Peyer's patch (tissue), 4 donors: ENCODE measurements at regions not wholly inside any gene's neighbourhood (a gene's known extent, or its start where the extent isn't known, plus 50 kb on each side); places are given as distances from the start of the nearest gene placed in this dataset.

Source experiments
- DNase-seq, 3 donors: peaks; one replicate each; pipeline ENCODE4 v3.0.0-alpha.2; 2017 to 2019
- H3K27ac ChIP-seq, 4 donors: fragments of 200-600 bp; sonication (generic); one replicate each; pipeline ENCODE4 v1.5.1; 2016 to 2019
- H3K27me3 ChIP-seq, 2 donors: fragments of 200-600 bp; sonication (generic); one replicate each; pipeline ENCODE4 v1.5.1; 2019
- H3K36me3 ChIP-seq, 3 donors: fragments of 200-600 bp; sonication (generic); one replicate each; pipeline ENCODE4 v1.5.1; 2016 to 2019
- H3K4me1 ChIP-seq, 4 donors: fragments of 200-600 bp; sonication (generic); one replicate each; pipeline ENCODE4 v1.5.1; 2016 to 2019
- H3K4me3 ChIP-seq, 4 donors: fragments of 200-600 bp; sonication (generic); 1 replicate in 3 of 4; 2 replicates in 1 of 4; pipeline ENCODE4 v1.5.1; 2016 to 2019; ENCODE audit warnings: mild to moderate bottlenecking in 1 of 4
- H3K9me3 ChIP-seq, 4 donors: fragments of 200-600 bp; sonication (generic); one replicate each; pipeline ENCODE4 v1.5.1; 2016 to 2019; ENCODE audit warnings: mild to moderate bottlenecking in 1 of 4
- POLR2A ChIP-seq, 2 donors: fragments of 450-650 bp; IDR thresholded peaks; one replicate each; pipeline ENCODE4 v1.5.1; 2017; ENCODE audit warnings: antibody characterized with exemption in 2 of 2, mild to moderate bottlenecking in 2 of 2, moderate library complexity in 2 of 2
- TF ChIP-seq, protein P1 (sequence below), 6 experiments: fragments of 450-650 bp in 4 of 6; fragments of 200-600 bp in 2 of 6; sonication (generic) in 1 of 6; IDR thresholded peaks; one replicate each; pipeline ENCODE4 v1.5.1; 2017 to 2019; ENCODE audit warnings: antibody characterized with exemption in 6 of 6, mild to moderate bottlenecking in 3 of 6, moderate library complexity in 1 of 6

DNA sequence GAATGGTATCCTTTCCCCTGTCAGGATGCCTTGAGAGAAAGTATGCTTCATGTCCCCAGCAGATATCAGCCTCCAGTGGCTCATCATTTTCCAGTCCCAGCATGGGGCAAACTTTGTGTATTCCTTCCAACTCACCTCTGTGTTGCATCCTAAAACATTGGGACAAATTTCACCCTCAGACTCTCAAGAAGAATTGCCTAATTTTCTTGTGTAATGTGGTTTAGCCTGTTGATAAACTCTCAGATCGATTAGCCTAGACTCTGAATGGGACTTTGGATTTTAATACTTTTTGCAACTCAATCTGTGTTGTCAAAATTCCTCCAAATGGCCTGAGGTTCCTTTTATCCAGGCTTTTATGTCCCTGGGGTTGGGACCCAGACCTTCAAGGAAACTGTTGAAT is 805.3 kb downstream of the C4orf33 start:
- no peak for DNase-seq
- TF ChIP-seq POLR2A (IDR thresholded peaks at IDR 0.05): no peak
- TF ChIP-seq, protein P1, sequence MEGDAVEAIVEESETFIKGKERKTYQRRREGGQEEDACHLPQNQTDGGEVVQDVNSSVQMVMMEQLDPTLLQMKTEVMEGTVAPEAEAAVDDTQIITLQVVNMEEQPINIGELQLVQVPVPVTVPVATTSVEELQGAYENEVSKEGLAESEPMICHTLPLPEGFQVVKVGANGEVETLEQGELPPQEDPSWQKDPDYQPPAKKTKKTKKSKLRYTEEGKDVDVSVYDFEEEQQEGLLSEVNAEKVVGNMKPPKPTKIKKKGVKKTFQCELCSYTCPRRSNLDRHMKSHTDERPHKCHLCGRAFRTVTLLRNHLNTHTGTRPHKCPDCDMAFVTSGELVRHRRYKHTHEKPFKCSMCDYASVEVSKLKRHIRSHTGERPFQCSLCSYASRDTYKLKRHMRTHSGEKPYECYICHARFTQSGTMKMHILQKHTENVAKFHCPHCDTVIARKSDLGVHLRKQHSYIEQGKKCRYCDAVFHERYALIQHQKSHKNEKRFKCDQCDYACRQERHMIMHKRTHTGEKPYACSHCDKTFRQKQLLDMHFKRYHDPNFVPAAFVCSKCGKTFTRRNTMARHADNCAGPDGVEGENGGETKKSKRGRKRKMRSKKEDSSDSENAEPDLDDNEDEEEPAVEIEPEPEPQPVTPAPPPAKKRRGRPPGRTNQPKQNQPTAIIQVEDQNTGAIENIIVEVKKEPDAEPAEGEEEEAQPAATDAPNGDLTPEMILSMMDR (IDR thresholded peaks at IDR 0.05): no peak
- Histone ChIP-seq H3K27me3 (no peaks in the 10 kb centered on the region), H3K4me1 (no peaks in the 10 kb centered on the region), H3K27ac (no peak overlapping the region), H3K9me3 (no peaks in the 10 kb centered on the region), H3K36me3 (no peaks in the 10 kb centered on the region), H3K4me3 (no peak overlapping the region)

DNA sequence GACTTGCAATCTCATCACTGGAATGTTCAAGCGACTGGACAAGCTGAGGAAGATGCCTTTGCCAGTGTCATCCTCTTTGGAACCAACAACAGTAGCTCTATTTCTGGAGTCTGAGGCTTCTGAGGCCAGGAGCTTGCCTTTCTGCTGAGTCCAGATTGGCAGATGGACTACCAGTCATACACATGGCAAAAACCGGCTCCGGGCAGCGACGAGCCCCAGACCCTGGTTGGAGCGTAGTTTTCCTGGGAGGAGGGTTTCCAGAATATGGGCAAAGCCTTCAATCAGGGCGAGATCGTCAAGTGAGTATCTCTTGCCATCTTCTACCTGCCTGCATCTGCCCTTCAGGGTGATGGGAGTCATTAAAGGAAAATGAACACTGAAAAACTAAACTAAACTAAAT is 807.9 kb downstream of the C4orf33 start:
- Histone ChIP-seq H3K4me1 (no peaks in the 10 kb centered on the region), H3K27me3 (no peaks in the 10 kb centered on the region), H3K27ac (no peak overlapping the region), H3K9me3 (no peaks in the 10 kb centered on the region), H3K4me3 (no peak overlapping the region), H3K36me3 (no peaks in the 10 kb centered on the region)
- TF ChIP-seq, protein P1 (IDR thresholded peaks at IDR 0.05): no peak
- TF ChIP-seq POLR2A (IDR thresholded peaks at IDR 0.05): no peak
- DNase-seq: no peak

DNA sequence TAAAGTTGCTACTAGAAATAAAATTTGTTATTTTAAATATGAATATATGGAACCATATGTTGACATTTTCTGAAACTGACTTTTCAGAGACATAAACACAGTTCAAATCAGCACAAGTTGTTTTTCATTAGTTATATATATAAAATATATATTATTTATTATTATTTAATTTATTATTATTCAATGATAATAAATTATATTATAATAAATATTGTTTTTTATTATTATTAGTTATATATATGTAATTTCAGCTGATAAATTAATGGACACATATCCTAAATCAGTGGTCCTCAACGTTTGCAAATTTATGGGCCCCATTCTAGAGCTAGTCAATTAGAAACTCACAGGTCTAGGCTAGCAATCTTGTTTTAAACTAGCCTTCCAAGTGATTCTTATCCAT is 809.3 kb downstream of the C4orf33 start:
- Histone ChIP-seq H3K27ac (no peak overlapping the region), H3K4me3 (no peak overlapping the region)
- TF ChIP-seq POLR2A (IDR thresholded peaks at IDR 0.05): no peak
- TF ChIP-seq, protein P1 (IDR thresholded peaks at IDR 0.05): no peak

DNA sequence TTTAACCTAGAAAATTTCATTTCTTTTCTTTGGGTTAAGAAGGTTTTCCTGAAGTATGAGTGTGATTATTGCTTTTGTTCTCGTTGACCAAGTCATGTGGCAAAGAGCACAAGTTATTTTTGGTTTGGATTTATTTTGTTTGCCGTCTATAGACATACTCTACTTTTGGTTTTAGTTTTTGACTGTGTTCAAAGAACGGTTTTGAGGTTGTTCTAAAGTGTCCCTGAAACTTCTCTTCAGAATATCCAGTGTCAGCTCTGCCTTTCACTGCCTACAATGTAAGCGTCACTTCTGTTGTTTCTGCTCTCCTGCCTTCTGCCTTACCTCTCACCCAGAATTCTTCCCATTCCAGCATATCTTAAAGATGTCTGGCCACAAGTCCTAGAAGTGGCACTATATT is 812.2 kb downstream of the C4orf33 start:
- no peaks in the 10 kb centered on the region for H3K9me3 ChIP-seq
- no peak for TF ChIP-seq POLR2A (IDR thresholded peaks at IDR 0.05)
- no peak overlapping the region for H3K4me3 ChIP-seq
- DNase-seq: no peak
- no peaks in the 10 kb centered on the region for H3K36me3 ChIP-seq
- no peak overlapping the region for H3K27ac ChIP-seq
- no peaks in the 10 kb centered on the region for H3K27me3 ChIP-seq
- no peaks in the 10 kb centered on the region for H3K4me1 ChIP-seq

More for the DNA sequence above, 809.3 kb downstream of the C4orf33 start:
- H3K4me1 ChIP-seq: no peaks in the 10 kb centered on the region
- H3K36me3 ChIP-seq: no peaks in the 10 kb centered on the region
- no peaks in the 10 kb centered on the region for H3K27me3 ChIP-seq
- H3K9me3 ChIP-seq: no peaks in the 10 kb centered on the region
- DNase-seq: no peak

DNA sequence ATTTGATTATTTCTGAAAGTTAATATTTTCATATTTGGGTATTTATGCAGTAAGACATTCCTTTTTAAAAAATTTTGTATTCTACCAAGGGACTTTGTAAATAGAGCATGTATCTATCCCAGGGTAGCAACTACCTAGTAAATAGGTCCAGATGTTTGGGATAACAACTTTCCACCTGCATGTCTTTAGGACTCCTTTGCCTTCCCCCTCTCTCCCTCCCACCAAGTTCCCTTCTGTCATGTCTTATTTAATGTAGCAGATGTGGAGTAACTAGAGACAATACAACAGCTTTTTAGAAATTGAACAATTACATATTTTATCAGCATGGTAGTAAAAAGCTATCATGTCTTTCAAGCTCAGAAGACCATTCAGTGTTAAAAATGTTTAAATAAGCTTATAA is 821.0 kb downstream of the C4orf33 start:
- Histone ChIP-seq H3K4me3 (no peak overlapping the region), H3K9me3 (no peaks in the 10 kb centered on the region), H3K4me1 (no peaks in the 10 kb centered on the region), H3K36me3 (no peaks in the 10 kb centered on the region), H3K27me3 (no peaks in the 10 kb centered on the region), H3K27ac (no peak overlapping the region)
- DNase-seq: no peak
- TF ChIP-seq POLR2A (IDR thresholded peaks at IDR 0.05): no peak
- TF ChIP-seq, protein P1 (IDR thresholded peaks at IDR 0.05): no peak

DNA sequence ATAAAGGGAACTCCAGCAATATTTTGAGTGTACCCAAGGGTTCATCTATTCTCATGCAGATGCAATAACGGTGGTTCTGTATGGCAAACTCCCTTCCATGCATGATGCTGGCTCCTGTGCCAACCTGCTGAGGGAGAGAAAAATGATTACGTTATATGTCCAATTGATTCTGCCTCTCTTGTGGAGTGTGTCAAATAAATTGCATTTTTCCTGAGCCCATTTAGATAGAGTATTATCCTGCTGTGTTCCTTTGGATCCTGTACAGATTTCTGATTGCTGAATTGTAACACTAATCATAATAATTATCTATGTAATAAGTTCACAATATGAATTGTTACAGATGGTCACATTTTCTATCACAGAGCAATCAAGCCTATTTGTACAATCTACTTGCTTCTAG is 821.7 kb downstream of the C4orf33 start:
- Histone ChIP-seq H3K27me3 (no peaks in the 10 kb centered on the region), H3K4me3 (no peak overlapping the region), H3K27ac (no peak overlapping the region), H3K9me3 (no peaks in the 10 kb centered on the region), H3K36me3 (no peaks in the 10 kb centered on the region), H3K4me1 (no peaks in the 10 kb centered on the region)
- no peak for DNase-seq
- TF ChIP-seq POLR2A (IDR thresholded peaks at IDR 0.05): no peak
- TF ChIP-seq, protein P1 (IDR thresholded peaks at IDR 0.05): no peak
